Neural cell (in vitro differentiated cells): ENCODE measurements at regions not wholly inside any gene's neighbourhood (a gene's known extent, or its start where the extent isn't known, plus 50 kb on each side); places are given as distances from the start of the nearest gene placed in this dataset.

Experiments
- H2AFZ ChIP-seq: fragments of 200-600, 300-800 bp; sonication (generic), shearing (Covaris generic); 2 replicates; pipeline ENCODE4 v1.6.0; 2014; ENCODE audit warnings: low read depth, mild to moderate bottlenecking, antibody characterized with exemption, low read length, moderate library complexity
- H3F3A ChIP-seq: fragments of 200-600 bp; shearing (Covaris generic); 2 replicates; pipeline ENCODE4 v1.6.1; 2016; ENCODE audit warnings: mild to moderate bottlenecking, moderate library complexity, mixed read lengths, antibody characterized with exemption, low read length; ENCODE audit not compliant: insufficient read depth, poor library complexity, severe bottlenecking
- H3K27ac ChIP-seq: fragments of 200-600, 300-800 bp; sonication (generic), shearing (Covaris generic); 2 replicates; pipeline ENCODE4 v1.5.1; 2014; ENCODE audit warnings: mild to moderate bottlenecking, low read length, moderate library complexity
- H3K27me3 ChIP-seq: fragments of 300-800, 200-600 bp; sonication (generic), shearing (Covaris generic); 2 replicates; pipeline ENCODE4 v1.6.0; 2014; ENCODE audit warnings: mild to moderate bottlenecking, low read depth, low read length, moderate library complexity; ENCODE audit not compliant: insufficient read depth
- H3K36me3 ChIP-seq: fragments of 300-800, 200-600 bp; sonication (generic), shearing (Covaris generic); 2 replicates; pipeline ENCODE4 v1.5.1; 2014; ENCODE audit warnings: mild to moderate bottlenecking, antibody characterized with exemption, low read length, moderate library complexity; ENCODE audit not compliant: insufficient read depth
- H3K4me2 ChIP-seq: fragments of 300-800, 200-600 bp; sonication (generic), shearing (Covaris generic); 2 replicates; pipeline ENCODE4 v1.6.0; 2014; ENCODE audit warnings: mild to moderate bottlenecking, low read length
- H3K4me3 ChIP-seq: fragments of 300-800, 200-600 bp; sonication (generic), shearing (Covaris generic); 2 replicates; pipeline ENCODE4 v1.5.1; 2014; ENCODE audit warnings: mild to moderate bottlenecking, low read length, moderate library complexity
- H3K79me2 ChIP-seq: fragments of 200-600 bp; shearing (Covaris generic); replicated peaks from 2 replicates; pipeline ENCODE4 v1.6.0; 2014; ENCODE audit warnings: mild to moderate bottlenecking, low read length, moderate library complexity; ENCODE audit not compliant: insufficient read depth
- H3K9ac ChIP-seq: fragments of 300-800, 200-600 bp; sonication (generic), shearing (Covaris generic); 2 replicates; pipeline ENCODE4 v1.6.1; 2016; ENCODE audit warnings: mild to moderate bottlenecking, low read length, mixed read lengths
- H3K9me2 ChIP-seq: fragments of 200-600 bp; shearing (Covaris generic); 2 replicates; pipeline ENCODE4 v1.6.1; 2016; ENCODE audit warnings: mild to moderate bottlenecking, low read length, mixed read lengths; ENCODE audit not compliant: insufficient read depth
- H3K9me3 ChIP-seq: fragments of 200-600, 300-800 bp; sonication (generic), shearing (Covaris generic); 2 replicates; pipeline ENCODE4 v1.6.1; 2016; ENCODE audit warnings: mild to moderate bottlenecking, mixed run types, low read length, moderate library complexity, mixed read lengths
- H4K20me1 ChIP-seq: fragments of 200-600 bp; shearing (Covaris generic); 2 replicates; pipeline ENCODE4 v1.6.1; 2016; ENCODE audit warnings: mild to moderate bottlenecking, mixed run types; ENCODE audit not compliant: insufficient read depth
- CTCF ChIP-seq: fragments of 450-650 bp; IDR thresholded peaks from 2 replicates; pipeline ENCODE4 v1.5.1; 2014; ENCODE audit warnings: antibody characterized with exemption, mild to moderate bottlenecking, moderate library complexity; ENCODE audit not compliant: poor library complexity, severe bottlenecking
- EP300 ChIP-seq: fragments of 450-650 bp; conservative IDR thresholded peaks from 2 replicates; pipeline ENCODE4 v1.6.1; 2014; ENCODE audit warnings: antibody characterized with exemption, mild to moderate bottlenecking, moderate library complexity; ENCODE audit not compliant: poor library complexity, severe bottlenecking
- EZH2 ChIP-seq: fragments of 200-600, 300-800 bp; shearing (Covaris generic), sonication (generic); IDR thresholded peaks from 2 replicates; pipeline ENCODE4 v1.6.1; 2014; ENCODE audit warnings: antibody characterized with exemption, low read length, borderline replicate concordance, mild to moderate bottlenecking; ENCODE audit not compliant: insufficient read depth, poor library complexity, severe bottlenecking
- MXI1 ChIP-seq: fragments of 450-650 bp; conservative IDR thresholded peaks from 2 replicates; pipeline ENCODE4 v1.6.1; 2014; ENCODE audit warnings: antibody characterized with exemption, mild to moderate bottlenecking; ENCODE audit not compliant: poor library complexity, severe bottlenecking
- POLR2AphosphoS5 ChIP-seq: IDR thresholded peaks from 2 replicates; pipeline ENCODE4 v1.6.1; 2012
- RAD21 ChIP-seq: fragments of 450-650 bp; conservative IDR thresholded peaks from 2 replicates; pipeline ENCODE4 v1.6.1; 2014; ENCODE audit warnings: antibody characterized with exemption, mild to moderate bottlenecking, moderate library complexity
- REST ChIP-seq: IDR thresholded peaks from 2 replicates; pipeline ENCODE4 v1.6.1; 2012; ENCODE audit warnings: borderline replicate concordance
- SMC3 ChIP-seq: fragments of 450-650 bp; conservative IDR thresholded peaks from 2 replicates; pipeline ENCODE4 v1.6.1; 2014; ENCODE audit warnings: antibody characterized with exemption, mild to moderate bottlenecking, moderate library complexity; ENCODE audit not compliant: poor library complexity
- TAF1 ChIP-seq: IDR thresholded peaks from 2 replicates; pipeline ENCODE4 v1.6.1; 2012; ENCODE audit warnings: low read depth

DNA sequence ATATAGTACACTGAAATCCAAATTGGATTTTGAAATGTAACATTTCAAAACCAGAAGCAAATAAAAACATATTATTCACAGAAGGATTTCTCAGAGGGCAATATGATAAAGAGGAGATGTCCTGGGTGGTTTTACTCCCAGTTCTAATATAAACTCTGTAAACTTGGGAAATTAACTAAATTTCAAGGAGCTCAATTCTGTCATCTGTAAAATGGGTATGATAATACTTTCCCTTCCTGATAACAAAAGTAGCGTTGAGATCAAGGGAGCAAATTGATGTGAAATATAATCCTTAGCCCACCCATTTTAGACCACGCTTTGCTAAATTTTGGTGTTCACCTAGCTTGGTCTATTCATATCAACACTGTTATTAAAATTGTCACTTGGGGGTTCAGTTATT, 192.5 kb upstream of the BTG1 start:
- no peak overlapping the region for H3K27ac ChIP-seq
- H3F3A ChIP-seq: no peaks in the 10 kb centered on the region
- no peaks in the 10 kb centered on the region for H3K79me2 ChIP-seq
- no peak overlapping the region for H3K4me3 ChIP-seq
- no peaks in the 10 kb centered on the region for H3K9me2 ChIP-seq
- no peaks in the 10 kb centered on the region for H3K27me3 ChIP-seq
- H3K9me3 ChIP-seq: no peaks in the 10 kb centered on the region
- H3K4me2 ChIP-seq: no peak overlapping the region
- H3K9ac ChIP-seq: no peak overlapping the region
- no peaks in the 10 kb centered on the region for H4K20me1 ChIP-seq
- no peaks in the 10 kb centered on the region for H3K36me3 ChIP-seq
- no peak overlapping the region for H2AFZ ChIP-seq
- TF ChIP-seq CTCF: no peak
- TF ChIP-seq EZH2: no peak
- no peak for TF ChIP-seq RAD21
- no peak for TF ChIP-seq SMC3

- Histone ChIP-seq H3K27ac (no peak overlapping the region), H3K27me3 (no peaks in the 10 kb centered on the region), H3K9me3 (no peaks in the 10 kb centered on the region), H3K9me2 (no peaks in the 10 kb centered on the region), H3F3A (no peaks in the 10 kb centered on the region), H3K36me3 (no peaks in the 10 kb centered on the region), H3K4me3 (no peak overlapping the region), H3K79me2 (no peaks in the 10 kb centered on the region), H3K9ac (no peak overlapping the region), H3K4me2 (no peak overlapping the region), H4K20me1 (no peaks in the 10 kb centered on the region), H2AFZ (no peak overlapping the region)
- no peak for TF ChIP-seq EZH2
- TF ChIP-seq REST: no peak
- no peak for TF ChIP-seq TAF1
- TF ChIP-seq MXI1: no peak
- no peak for TF ChIP-seq SMC3
- no peak for TF ChIP-seq EP300
- no peak for TF ChIP-seq RAD21
- no peak for TF ChIP-seq POLR2AphosphoS5
- TF ChIP-seq CTCF: no peak
Observed at GRCh38 chr12:92337128-92337527, 191.5 kb upstream of the BTG1 start.
